ENCODE measurements at regions not wholly inside any gene's neighbourhood (a gene's known extent, or its start where the extent isn't known, plus 50 kb on each side); places are given as distances from the start of the nearest gene placed in this dataset.

DNA sequence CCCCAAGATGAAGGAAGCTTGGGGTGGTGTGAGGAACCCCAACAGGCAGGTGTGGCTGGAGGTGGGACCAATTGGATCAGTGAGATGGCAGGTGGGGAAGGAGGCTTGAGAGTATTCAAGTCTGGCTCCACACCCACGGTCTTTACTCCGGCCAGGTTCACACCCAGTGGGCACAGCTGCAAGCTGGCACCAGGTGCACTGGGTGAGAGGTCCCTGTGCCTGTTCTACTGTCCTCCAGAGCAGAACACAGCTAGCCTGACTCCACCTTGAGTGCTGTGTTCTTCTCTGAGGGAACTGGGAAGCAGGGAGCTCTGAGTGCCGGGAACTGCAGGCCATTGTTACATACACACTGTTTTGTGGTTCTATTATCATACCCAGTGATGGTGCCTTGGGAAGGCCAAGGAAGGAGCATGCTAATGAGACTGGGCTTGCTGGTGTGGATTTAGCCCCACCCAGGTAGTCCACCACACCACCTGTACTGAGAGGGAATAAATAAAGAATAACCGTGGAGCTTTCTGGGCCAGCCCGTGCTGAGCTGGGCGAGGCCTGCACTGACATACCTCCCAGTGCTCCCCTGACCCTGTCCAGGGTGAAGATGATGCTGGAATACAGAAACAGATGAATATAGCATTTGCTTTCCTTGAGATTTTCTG, 93.4 kb downstream of the ABHD5 start:
- H3K4me3 ChIP-seq = no peak overlapping the region
- ATAC-seq (no peak), DNase-seq (no peak)
- intact Hi-C loops (cut with DNase I) = no loop called here
- no peaks in the 10 kb centered on the region for H3K36me3 ChIP-seq
- H3K27me3 ChIP-seq = peaks cover 0 to 6% of the 10 kb centered on the region in 2 donors
- TF ChIP-seq, protein P1, sequence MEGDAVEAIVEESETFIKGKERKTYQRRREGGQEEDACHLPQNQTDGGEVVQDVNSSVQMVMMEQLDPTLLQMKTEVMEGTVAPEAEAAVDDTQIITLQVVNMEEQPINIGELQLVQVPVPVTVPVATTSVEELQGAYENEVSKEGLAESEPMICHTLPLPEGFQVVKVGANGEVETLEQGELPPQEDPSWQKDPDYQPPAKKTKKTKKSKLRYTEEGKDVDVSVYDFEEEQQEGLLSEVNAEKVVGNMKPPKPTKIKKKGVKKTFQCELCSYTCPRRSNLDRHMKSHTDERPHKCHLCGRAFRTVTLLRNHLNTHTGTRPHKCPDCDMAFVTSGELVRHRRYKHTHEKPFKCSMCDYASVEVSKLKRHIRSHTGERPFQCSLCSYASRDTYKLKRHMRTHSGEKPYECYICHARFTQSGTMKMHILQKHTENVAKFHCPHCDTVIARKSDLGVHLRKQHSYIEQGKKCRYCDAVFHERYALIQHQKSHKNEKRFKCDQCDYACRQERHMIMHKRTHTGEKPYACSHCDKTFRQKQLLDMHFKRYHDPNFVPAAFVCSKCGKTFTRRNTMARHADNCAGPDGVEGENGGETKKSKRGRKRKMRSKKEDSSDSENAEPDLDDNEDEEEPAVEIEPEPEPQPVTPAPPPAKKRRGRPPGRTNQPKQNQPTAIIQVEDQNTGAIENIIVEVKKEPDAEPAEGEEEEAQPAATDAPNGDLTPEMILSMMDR (IDR thresholded peaks at IDR 0.05) = no peak
- no peak overlapping the region for H3K27ac ChIP-seq
- no peaks in the 10 kb centered on the region for H3K9me3 ChIP-seq
- no peaks in the 10 kb centered on the region for H3K4me1 ChIP-seq

DNA sequence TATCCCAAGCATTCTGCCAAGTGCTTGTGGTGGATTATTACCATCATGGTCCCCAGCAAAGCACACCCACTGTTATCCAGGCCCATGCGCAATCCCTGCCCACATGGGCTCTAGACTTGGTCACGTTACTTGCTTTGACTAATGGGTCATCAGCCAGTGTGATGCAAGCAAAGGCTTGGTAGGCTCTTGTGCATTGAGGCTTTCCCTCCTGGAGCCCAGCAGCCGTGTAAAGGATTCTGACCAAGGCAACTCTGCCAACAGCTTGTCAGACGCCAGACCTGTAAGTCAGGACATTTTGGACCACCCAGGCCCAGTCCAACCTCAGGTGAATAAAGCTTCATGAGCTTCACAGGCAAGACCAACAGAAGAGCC, 93.9 kb downstream of the ABHD5 start:
- Histone ChIP-seq H3K27ac (no peak overlapping the region), H3K9me3 (no peaks in the 10 kb centered on the region), H3K4me1 (no peaks in the 10 kb centered on the region), H3K4me3 (no peak overlapping the region), H3K27me3 (peaks cover 0 to 6% of the 10 kb centered on the region in 2 donors), H3K36me3 (no peaks in the 10 kb centered on the region)
- DNase-seq = no peak
- intact Hi-C loops (cut with DNase I) = no loop called here
- TF ChIP-seq, protein P1 (IDR thresholded peaks at IDR 0.05) = no peak
- ATAC-seq = no peak

DNA sequence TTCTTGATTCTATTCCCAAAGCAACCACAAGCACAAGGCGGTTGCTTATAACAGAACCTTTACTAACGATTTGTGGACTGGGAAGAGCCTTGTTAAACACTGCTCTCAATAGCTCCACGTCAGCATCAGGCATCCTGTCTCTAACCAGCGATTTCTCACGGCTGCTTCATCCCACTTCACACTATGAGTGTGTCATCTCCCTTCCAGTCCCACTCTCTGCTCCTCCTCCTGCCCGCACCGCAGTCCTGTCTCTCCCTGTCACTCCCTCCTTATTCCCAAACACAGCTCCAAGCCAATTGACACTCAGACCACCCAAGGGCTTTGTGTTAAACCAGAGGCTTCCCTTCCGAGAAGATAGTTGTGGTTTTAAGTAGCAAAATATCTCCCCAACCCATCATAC, 94.8 kb downstream of the ABHD5 start:
- intact Hi-C loops (cut with DNase I) = no loop called here
- Histone ChIP-seq H3K4me1 (no peaks in the 10 kb centered on the region), H3K9me3 (no peaks in the 10 kb centered on the region), H3K27ac (no peak overlapping the region), H3K27me3 (peaks cover 0 to 6% of the 10 kb centered on the region in 2 donors), H3K36me3 (no peaks in the 10 kb centered on the region), H3K4me3 (no peak overlapping the region)
- TF ChIP-seq, protein P1 (IDR thresholded peaks at IDR 0.05) = no peak
- DNase-seq (no peak), ATAC-seq (no peak)

DNA sequence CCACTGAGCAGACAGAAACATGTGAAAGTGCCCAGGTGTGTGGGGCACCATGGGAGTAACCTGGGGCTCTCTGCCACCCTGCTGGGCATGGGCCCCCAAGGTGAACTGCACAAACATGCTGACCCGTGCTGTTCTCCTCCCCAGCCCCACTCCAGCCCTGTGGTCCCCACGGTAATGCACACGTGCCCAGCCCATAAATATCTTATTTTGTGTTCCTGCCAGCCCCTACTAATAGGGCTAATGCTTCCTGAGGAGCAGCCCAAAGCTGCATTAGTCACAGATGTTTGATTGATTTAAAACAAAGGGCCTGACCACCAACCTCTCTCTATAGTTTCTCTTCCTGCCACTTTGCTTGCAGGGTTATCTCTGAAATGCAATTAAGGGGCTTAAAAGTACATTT, 95.4 kb downstream of the ABHD5 start:
- DNase-seq (no peak), ATAC-seq (no peak)
- TF ChIP-seq, protein P1 (IDR thresholded peaks at IDR 0.05) = no peak
- no peak overlapping the region for H3K27ac ChIP-seq
- no peaks in the 10 kb centered on the region for H3K4me1 ChIP-seq
- no peak overlapping the region for H3K4me3 ChIP-seq
- intact Hi-C loops (cut with DNase I) = no loop called here
- no peaks in the 10 kb centered on the region for H3K36me3 ChIP-seq
- no peaks in the 10 kb centered on the region for H3K9me3 ChIP-seq
- H3K27me3 ChIP-seq = peaks cover 0 to 6% of the 10 kb centered on the region in 2 donors

DNA sequence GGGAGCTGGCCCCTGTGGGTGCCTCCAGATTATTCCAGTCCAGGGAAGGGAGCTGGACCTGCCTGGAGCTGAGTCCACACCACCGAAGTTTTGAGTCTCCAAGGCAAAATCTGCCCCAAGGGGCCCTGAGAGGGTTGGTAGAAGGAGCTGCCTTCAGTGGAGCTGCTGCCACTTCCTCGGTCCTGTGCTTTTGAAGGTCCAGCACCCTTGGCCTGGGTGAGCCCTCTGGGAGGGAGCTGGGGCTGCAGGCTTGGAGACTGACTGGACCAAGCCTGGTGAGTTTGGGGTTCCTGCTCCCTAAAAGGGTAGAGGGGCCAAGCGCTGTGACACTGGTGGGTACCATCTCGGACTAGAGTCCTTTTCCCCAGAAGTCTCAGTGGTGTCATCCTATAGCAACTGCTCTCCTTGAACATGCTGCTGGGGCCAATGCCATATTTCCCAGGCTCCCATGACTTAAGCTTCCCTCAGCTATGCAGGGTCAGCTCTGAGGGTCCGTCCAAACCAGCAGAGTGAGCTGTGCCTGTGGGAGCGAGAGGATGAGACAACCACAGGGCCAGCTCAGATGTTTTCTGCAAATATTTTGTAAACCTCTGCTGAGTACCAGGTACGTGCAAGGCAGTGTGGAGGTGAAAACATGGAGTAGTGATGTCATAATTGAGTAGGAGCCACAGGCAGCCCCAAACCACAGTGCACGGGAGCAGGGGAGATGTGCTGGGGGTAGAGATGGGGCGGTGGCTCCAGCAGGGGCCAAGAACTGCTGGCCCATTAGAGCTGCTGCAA, 96.0 kb downstream of the ABHD5 start:
- intact Hi-C loops (cut with DNase I) = no loop called here
- TF ChIP-seq, protein P1 (IDR thresholded peaks at IDR 0.05) = no peak
- Histone ChIP-seq H3K4me3 (no peak overlapping the region), H3K36me3 (no peaks in the 10 kb centered on the region), H3K9me3 (no peaks in the 10 kb centered on the region), H3K4me1 (no peaks in the 10 kb centered on the region), H3K27me3 (peaks cover 0 to 6% of the 10 kb centered on the region in 2 donors), H3K27ac (no peak overlapping the region)
- no peak for DNase-seq
- ATAC-seq = no peak
